SK-N-MC (cell line): ENCODE measurements at regions not wholly inside any gene's neighbourhood (a gene's known extent, or its start where the extent isn't known, plus 50 kb on each side); places are given as distances from the start of the nearest gene placed in this dataset.
"Not testable (repeated sequence)": the region's sequence is repeated elsewhere in the genome, so short reads cannot be mapped to it uniquely, and the experiment has no call there.

ENCODE experiments used
- DNase-seq: peaks from one replicate; pipeline ENCODE4 v3.0.0-alpha.2; 2011; ENCODE audit warnings: low read depth, low spot score
- H3K27ac ChIP-seq: fragments of 200-600 bp; sonication (generic); 2 replicates; pipeline ENCODE4 v1.5.1; 2016; ENCODE audit warnings: mixed run types
- H3K36me3 ChIP-seq: fragments of 200-600 bp; sonication (generic); 2 replicates; pipeline ENCODE4 v1.6.1; 2017; ENCODE audit warnings: antibody characterized with exemption, low read length, mixed read lengths; ENCODE audit not compliant: insufficient read depth
- H3K4me3 ChIP-seq: fragments of 200-600 bp; sonication (generic); 2 replicates; pipeline ENCODE4 v1.5.1; 2016
- H3K9ac ChIP-seq: fragments of 200-600 bp; sonication (generic); 2 replicates; pipeline ENCODE4 v1.8.0; 2017; ENCODE audit warnings: mixed run types, mixed read lengths; ENCODE audit not compliant: insufficient read length
- H3K9me3 ChIP-seq: fragments of 200-600 bp; sonication (generic); 2 replicates; pipeline ENCODE4 v1.6.1; 2017; ENCODE audit warnings: low read depth, mild to moderate bottlenecking, antibody characterized with exemption, low read length, moderate library complexity, mixed read lengths
- EZH2 ChIP-seq: fragments of 200-600 bp; sonication (generic); IDR thresholded peaks from one replicate; pipeline ENCODE4 v1.6.1; 2017; ENCODE audit warnings: antibody characterized with exemption
- FOXP2 ChIP-seq: optimal IDR thresholded peaks from 2 replicates; pipeline ENCODE3; 2011; ENCODE audit warnings: mild to moderate bottlenecking, moderate library complexity; ENCODE audit not compliant: insufficient read depth; ENCODE audit errors: extremely low read length, control extremely low read depth
- POLR2AphosphoS5 ChIP-seq: IDR thresholded peaks from 2 replicates; pipeline ENCODE4 v1.6.1; 2012; ENCODE audit warnings: mild to moderate bottlenecking, low read depth, low read length, borderline replicate concordance

DNA sequence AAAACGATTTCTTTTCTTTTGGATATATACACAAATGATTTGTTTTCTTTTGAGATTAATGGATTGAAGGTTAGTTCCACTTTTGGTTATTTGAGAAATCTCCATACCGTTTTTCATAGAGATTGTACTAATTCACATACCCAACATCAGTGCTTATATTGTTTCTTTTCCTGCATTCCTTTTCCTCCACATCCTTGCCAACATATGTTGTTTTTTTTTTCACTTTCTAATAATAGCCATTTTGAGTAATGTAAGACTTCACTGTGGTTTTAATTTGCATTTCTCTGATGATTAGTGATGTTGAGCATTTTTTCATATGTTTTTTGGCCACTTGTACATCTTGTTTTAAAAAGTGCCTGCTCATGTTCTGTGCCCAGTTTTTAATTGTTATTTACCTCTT is 846.4 kb upstream of the EYS start:
- no peaks in the 10 kb centered on the region for H3K36me3 ChIP-seq
- no peak for TF ChIP-seq EZH2
- TF ChIP-seq FOXP2 = no peak
- TF ChIP-seq POLR2AphosphoS5 = no peak
- DNase-seq = no peak
- H3K9ac ChIP-seq = no peak overlapping the region
- no peak overlapping the region for H3K4me3 ChIP-seq
- no peaks in the 10 kb centered on the region; the same call in 1 of the 2 replicates for H3K9me3 ChIP-seq
- no peak overlapping the region for H3K27ac ChIP-seq

DNA sequence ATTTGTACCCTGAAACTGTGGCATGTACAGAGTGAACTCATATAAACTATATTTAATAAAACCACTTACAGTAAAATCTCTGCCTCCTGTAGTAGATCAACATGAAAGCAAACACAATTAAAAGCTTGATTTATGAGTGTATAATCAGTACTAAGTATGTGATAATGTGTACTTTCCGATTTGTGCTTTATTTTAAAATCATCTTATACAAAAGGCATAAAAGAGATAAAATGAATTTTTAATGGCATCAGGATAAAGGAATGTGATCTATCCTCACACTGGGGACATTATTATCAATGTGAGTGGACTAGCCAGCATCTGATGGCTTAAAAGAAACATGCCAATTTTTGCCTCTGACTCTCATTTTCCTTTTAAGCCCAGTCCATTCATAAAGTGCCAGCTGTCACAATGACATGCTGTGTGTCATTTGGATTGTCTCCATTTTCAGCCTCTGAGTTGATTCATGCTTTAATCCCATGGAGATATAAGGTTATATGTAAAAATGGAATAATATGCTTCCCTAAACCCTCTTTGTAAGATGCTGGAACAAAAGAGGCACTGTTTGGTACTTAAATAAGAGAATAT is 831.6 kb upstream of the EYS start:
- no peak for TF ChIP-seq POLR2AphosphoS5
- no peak for TF ChIP-seq EZH2
- no peak for TF ChIP-seq FOXP2
- H3K9me3 ChIP-seq = no peaks in the 10 kb centered on the region
- H3K36me3 ChIP-seq = no peaks in the 10 kb centered on the region
- H3K9ac ChIP-seq = no peak overlapping the region
- no peak for DNase-seq
- no peak overlapping the region for H3K27ac ChIP-seq
- H3K4me3 ChIP-seq = no peak overlapping the region

DNA sequence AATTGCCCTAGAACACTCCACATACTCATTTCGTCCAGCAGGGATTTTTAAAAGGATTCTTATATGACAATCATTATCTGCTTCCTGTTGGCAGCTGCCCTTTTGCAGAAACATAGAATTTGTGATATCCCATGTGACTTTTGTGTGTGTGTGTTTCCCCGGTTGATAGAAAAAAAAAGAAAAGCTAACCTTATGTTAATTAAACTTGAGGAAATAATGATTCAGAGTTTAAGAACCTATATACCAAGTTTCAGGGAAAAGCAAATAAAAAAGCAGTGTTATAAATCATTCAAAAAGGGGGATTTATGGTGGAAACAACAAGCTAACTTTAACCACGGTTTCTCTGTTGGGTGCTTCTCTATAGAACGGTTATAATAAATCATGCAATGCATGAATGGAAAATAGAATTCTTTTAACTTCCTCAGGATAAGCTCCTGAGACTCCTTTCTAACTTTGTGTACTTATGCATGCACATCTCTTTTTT is 826.9 kb upstream of the EYS start:
- H3K27ac ChIP-seq = no peak overlapping the region
- H3K36me3 ChIP-seq = no peaks in the 10 kb centered on the region
- TF ChIP-seq FOXP2 (no peak), POLR2AphosphoS5 (no peak), EZH2 (no peak)
- DNase-seq = peak; percentile 56
- peak overlapping the region; percentile 39 for H3K4me3 ChIP-seq
- H3K9me3 ChIP-seq = no peaks in the 10 kb centered on the region
- H3K9ac ChIP-seq = no peak overlapping the region

DNA sequence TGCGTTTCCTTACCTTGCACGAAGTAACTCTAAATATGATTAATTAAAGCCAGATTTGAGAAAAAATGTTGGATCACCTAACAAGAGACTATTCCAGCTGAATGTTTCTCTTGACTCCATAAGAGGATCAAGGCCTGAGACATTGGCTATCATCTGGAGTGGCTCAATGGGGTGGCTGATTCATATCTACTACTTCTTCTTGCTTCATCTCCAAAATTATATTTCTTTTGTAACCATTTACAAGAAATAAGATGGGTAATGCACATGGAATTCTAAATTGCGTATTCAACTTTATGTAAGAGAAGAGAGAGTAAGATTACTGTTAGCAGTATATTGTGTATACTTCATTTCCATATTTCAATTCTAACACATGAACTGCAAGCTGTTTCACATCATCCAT is 819.0 kb upstream of the EYS start:
- no peaks in the 10 kb centered on the region for H3K9me3 ChIP-seq
- DNase-seq = no peak
- TF ChIP-seq POLR2AphosphoS5 (no peak), EZH2 (no peak), FOXP2 (no peak)
- no peaks in the 10 kb centered on the region for H3K36me3 ChIP-seq
- H3K4me3 ChIP-seq = no peak overlapping the region
- H3K9ac ChIP-seq = no peak overlapping the region
- no peak overlapping the region for H3K27ac ChIP-seq

DNA sequence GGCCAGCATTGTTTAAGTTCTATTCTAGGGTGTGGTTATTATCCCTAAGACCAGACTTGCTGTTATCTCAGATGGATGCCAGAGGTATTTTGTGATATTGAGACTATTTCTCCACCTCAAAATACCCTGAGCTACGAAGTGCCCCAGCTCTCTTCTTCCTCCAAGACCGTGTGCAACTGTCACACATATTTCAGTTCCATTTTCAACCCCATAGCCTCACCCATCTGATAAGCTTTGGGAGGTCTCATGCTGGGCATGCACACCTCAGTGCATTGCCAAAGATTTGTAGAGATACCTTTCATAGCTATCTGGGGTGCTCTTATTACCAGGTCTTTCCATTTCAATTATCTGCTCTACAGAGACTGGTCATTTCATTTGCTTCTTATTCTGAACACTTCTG is 815.8 kb upstream of the EYS start:
- no peak overlapping the region for H3K9ac ChIP-seq
- no peaks in the 10 kb centered on the region for H3K9me3 ChIP-seq
- no peak overlapping the region for H3K27ac ChIP-seq
- no peaks in the 10 kb centered on the region for H3K36me3 ChIP-seq
- TF ChIP-seq FOXP2 (no peak), POLR2AphosphoS5 (no peak), EZH2 (no peak)
- DNase-seq = no peak
- no peak overlapping the region for H3K4me3 ChIP-seq

DNA sequence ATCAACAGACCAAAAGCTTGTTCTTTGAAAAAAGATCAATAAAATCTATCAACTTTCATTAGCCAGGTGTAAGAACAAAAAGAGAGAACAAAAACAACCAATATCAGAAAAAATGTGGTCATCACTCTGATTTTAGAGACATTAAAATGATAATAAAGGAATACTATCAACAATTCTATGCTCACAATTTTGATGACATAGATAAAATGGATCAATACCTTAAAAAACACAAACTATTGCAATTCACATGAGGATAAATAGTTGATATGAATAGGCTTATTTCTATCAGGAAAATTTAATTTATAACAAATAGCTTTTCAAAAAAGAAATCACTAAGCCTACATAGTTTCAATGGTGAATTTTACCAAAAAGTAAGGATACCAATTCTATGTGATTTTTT is 809.4 kb upstream of the EYS start:
- Histone ChIP-seq H3K9me3 (no peaks in the 10 kb centered on the region), H3K4me3 (no peak overlapping the region), H3K9ac (no peak overlapping the region), H3K36me3 (no peaks in the 10 kb centered on the region), H3K27ac (no peak overlapping the region)
- DNase-seq = no peak
- no peak for TF ChIP-seq EZH2
- TF ChIP-seq FOXP2 = no peak
- TF ChIP-seq POLR2AphosphoS5 = no peak

DNA sequence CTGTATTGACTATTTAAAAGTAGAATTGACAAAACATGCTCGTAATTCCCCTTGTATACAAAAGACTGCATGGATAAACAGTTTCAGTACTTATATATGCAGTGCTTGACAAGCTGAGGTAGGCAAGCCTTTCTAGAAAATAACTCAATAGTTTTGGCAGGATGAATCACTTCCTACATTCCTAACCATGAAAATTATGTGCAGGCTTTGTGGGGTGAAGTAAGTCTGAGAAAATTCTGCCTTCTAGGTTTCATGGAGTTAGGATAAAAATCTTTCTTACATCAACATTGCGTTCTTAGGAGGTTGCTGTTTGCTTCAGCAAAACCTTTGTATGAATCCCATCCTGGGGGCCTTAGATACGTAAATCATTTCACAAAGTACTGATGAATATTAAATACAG is 801.4 kb upstream of the EYS start:
- Histone ChIP-seq H3K36me3 (no peaks in the 10 kb centered on the region), H3K9ac (no peak overlapping the region), H3K27ac (no peak overlapping the region), H3K4me3 (no peak overlapping the region), H3K9me3 (no peaks in the 10 kb centered on the region; the same call in 1 of the 2 replicates)
- TF ChIP-seq EZH2 (no peak), FOXP2 (no peak), POLR2AphosphoS5 (no peak)
- DNase-seq = peak; percentile 28

DNA sequence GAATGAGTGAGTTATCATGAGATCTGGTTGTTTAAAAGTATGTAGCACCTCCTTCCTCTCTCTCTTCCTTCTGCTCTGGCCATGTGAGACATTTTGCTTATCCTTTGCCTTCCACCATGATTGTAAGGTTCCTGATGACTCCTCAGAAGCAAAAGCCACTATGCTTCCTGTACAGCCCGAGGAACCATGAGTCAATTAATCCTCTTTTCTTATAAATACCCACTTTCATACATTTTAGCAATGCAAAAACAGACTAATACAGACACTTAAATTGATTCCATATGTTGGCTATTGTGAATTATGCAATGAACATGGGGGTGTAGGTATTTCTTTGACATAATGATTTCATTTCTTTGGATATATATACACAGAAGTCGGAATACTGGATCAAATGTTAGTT is 792.8 kb upstream of the EYS start:
- Histone ChIP-seq H3K36me3 (no peaks in the 10 kb centered on the region), H3K9ac (no peak overlapping the region), H3K4me3 (no peak overlapping the region), H3K27ac (no peak overlapping the region), H3K9me3 (no peaks in the 10 kb centered on the region)
- no peak for DNase-seq
- TF ChIP-seq FOXP2 = no peak

DNA sequence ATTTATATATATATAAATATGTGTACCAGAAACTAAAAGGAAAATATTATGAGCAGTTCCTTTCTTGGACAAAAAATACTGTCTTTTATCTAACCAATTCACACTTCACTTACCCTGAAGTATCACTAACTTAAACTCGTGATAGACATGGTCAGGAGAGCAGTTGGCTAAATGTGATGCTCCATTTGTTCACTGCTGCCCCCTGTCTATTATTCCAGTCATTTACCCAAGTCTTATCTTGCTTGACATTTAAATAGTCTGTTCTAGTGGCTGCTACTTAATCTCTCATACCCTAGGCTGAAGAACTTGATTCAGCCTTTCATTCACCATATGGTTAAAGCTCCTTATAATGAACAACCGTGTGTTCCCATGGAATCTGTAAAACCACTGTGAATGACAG is 789.6 kb upstream of the EYS start:
- Histone ChIP-seq H3K4me3 (no peak overlapping the region), H3K27ac (no peak overlapping the region), H3K9ac (no peak overlapping the region), H3K9me3 (no peaks in the 10 kb centered on the region), H3K36me3 (no peaks in the 10 kb centered on the region)
- DNase-seq = no peak
- TF ChIP-seq POLR2AphosphoS5 (no peak), EZH2 (no peak), FOXP2 (no peak)

DNA sequence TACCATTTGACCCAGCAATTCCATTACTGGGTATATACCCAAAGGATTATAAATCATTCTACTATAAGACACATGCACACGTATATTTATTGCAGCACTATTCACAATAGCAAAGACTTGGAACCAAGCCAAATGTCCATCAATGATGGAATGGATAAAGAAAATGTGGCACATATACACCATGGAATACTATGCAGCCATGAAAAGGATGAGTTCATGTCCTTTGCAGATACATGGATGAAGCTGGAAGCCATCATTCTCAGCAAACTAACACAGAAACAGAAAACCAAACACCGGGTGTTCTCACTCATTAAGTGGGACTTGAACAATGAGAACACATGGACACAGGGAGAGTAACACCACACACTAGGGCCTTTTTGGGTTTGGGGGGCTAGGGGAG is 787.6 kb upstream of the EYS start:
- not testable (repeated sequence) for H3K9ac ChIP-seq, H3K4me3 ChIP-seq, H3K9me3 ChIP-seq, H3K27ac ChIP-seq, H3K36me3 ChIP-seq, DNase-seq
